Esophagus muscularis mucosa (tissue), 4 donors: ENCODE measurements at regions not wholly inside any gene's neighbourhood (a gene's known extent, or its start where the extent isn't known, plus 50 kb on each side); places are given as distances from the start of the nearest gene placed in this dataset.

ENCODE experiments used
- CTCF ChIP-seq, 3 experiments: fragments of 200-600 bp in 2 of 3; fragments of 450-650 bp in 1 of 3; sonication (generic) in 2 of 3; IDR thresholded peaks; one replicate each; pipeline ENCODE4 v1.5.1; 2017 to 2019; ENCODE audit warnings: antibody characterized with exemption in 3 of 3, mild to moderate bottlenecking in 2 of 3, moderate library complexity in 1 of 3
- EP300 ChIP-seq: sonication (generic); formaldehyde crosslinking; IDR thresholded peaks from one replicate; pipeline ENCODE4 v1.6.1; 2017; ENCODE audit warnings: antibody characterized with exemption
- POLR2A ChIP-seq: fragments of 450-650 bp; IDR thresholded peaks from one replicate; pipeline ENCODE4 v1.6.1; 2017; ENCODE audit warnings: antibody characterized with exemption, moderate library complexity, mild to moderate bottlenecking, low read depth
- POLR2AphosphoS5 ChIP-seq, 2 donors: sonication (generic); formaldehyde crosslinking; IDR thresholded peaks; one replicate each; pipeline ENCODE4 v1.6.1; 2017; ENCODE audit warnings: antibody characterized with exemption in 2 of 2

- TF ChIP-seq EP300 (no peak), POLR2A (no peak), CTCF (IDR thresholded peaks at IDR 0.05) (no peak), POLR2AphosphoS5 (IDR thresholded peaks at IDR 0.05) (no peak)
These were observed 164.0 kb downstream of the NR2F2 start for GRCh38 chr15:96494505-96494904.
